H1 (cell line): ENCODE measurements at regions not wholly inside any gene's neighbourhood (a gene's known extent, or its start where the extent isn't known, plus 50 kb on each side); places are given as distances from the start of the nearest gene placed in this dataset.

Experiments used
- CTCF ChIA-PET: fragments of 300-600 bp; sonication (Branson Sonifier 250); formaldehyde crosslinking; loops from one replicate; lab custom pipeline; 2021; ENCODE audit not compliant: partially characterized antibody; lab: Charles Lee
- POLR2A ChIA-PET: fragments of 300-600 bp; sonication (Branson Sonifier 250); formaldehyde crosslinking; loops from one replicate; lab custom pipeline; 2021; ENCODE audit warnings: inconsistent platforms; ENCODE audit not compliant: partially characterized antibody; lab: Charles Lee
- DNase-seq, 2 experiments: peaks; one replicate each; pipeline versions ENCODE4 v3.0.0 to v3.0.0-alpha.2; 2010 to 2022; ENCODE audit warnings: low spot score in 2 of 2, low read depth in 1 of 2, mixed read lengths in 1 of 2
- FAIRE-seq: peaks from 2 replicates; lab custom pipeline; 2011; peaks lifted over from hg19 to GRCh38; lab: Jason Lieb, UNC
- H2AFZ ChIP-seq: 2 replicates; pipeline ENCODE4 v1.8.1; 2012; ENCODE audit warnings: low read length, inconsistent platforms
- H2AK5ac ChIP-seq: 2 replicates; pipeline ENCODE4 v1.6.1; 2013; ENCODE audit warnings: low read depth, low read length
- H2BK120ac ChIP-seq: replicated peaks from 2 replicates; pipeline ENCODE3; 2013; ENCODE audit warnings: low read depth, low read length, inconsistent platforms
- H2BK12ac ChIP-seq: 2 replicates; pipeline ENCODE4 v1.6.1; 2013; ENCODE audit warnings: low read depth, low read length
- H2BK15ac ChIP-seq: 2 replicates; pipeline ENCODE4 v1.6.1; 2013; ENCODE audit warnings: low read length
- H2BK20ac ChIP-seq: 2 replicates; pipeline ENCODE4 v1.6.1; 2013; ENCODE audit warnings: low read length
- H2BK5ac ChIP-seq: 2 replicates; pipeline ENCODE4 v1.6.1; 2013; ENCODE audit warnings: low read depth, low read length
- H3K14ac ChIP-seq: 2 replicates; pipeline ENCODE4 v1.6.1; 2013; ENCODE audit warnings: inconsistent platforms; ENCODE audit not compliant: insufficient read length
- H3K18ac ChIP-seq: 2 replicates; pipeline ENCODE4 v1.6.1; 2013; ENCODE audit warnings: low read length; ENCODE audit errors: extremely low read depth
- H3K23ac ChIP-seq: 2 replicates; pipeline ENCODE4 v1.6.1; 2013; ENCODE audit warnings: inconsistent platforms; ENCODE audit not compliant: insufficient read length
- H3K23me2 ChIP-seq: 2 replicates; pipeline ENCODE4 v1.6.1; 2013; ENCODE audit warnings: low read depth, low read length
- H3K27ac ChIP-seq: 2 replicates; pipeline ENCODE4 v1.6.1; 2011; ENCODE audit warnings: low read depth, low read length, inconsistent platforms
- H3K27me3 ChIP-seq, 4 experiments: replicated peaks in 1 of 4; 1 replicate in 1 of 4; 2 replicates in 3 of 4; pipeline versions ENCODE4 v1.6.1 to v1.8.1; 2011 to 2013; ENCODE audit warnings: low read length in 3 of 4, mild to moderate bottlenecking in 3 of 4, inconsistent platforms in 2 of 4, mixed read lengths in 2 of 4, moderate library complexity in 1 of 4; ENCODE audit not compliant: control insufficient read depth in 3 of 4, insufficient read depth in 3 of 4; ENCODE audit errors: extremely low read depth in 1 of 4
- H3K36me3 ChIP-seq, 4 experiments: 2 replicates each; pipeline versions ENCODE4 v1.6.1 to v1.8.1; 2011 to 2013; ENCODE audit warnings: mild to moderate bottlenecking in 4 of 4, low read length in 3 of 4, moderate library complexity in 2 of 4, control low read depth in 1 of 4, inconsistent platforms in 1 of 4; ENCODE audit not compliant: insufficient read depth in 4 of 4, control insufficient read depth in 2 of 4
- H3K4ac ChIP-seq: replicated peaks from 2 replicates; pipeline ENCODE3; 2013; ENCODE audit warnings: low read length, low read depth, mixed read lengths, inconsistent platforms; ENCODE audit not compliant: insufficient read length
- H3K4me1 ChIP-seq, 4 experiments: replicated peaks in 1 of 4; 1 replicate in 1 of 4; 2 replicates in 3 of 4; pipeline versions ENCODE4 v1.6.1 to v1.8.1; 2011 to 2013; ENCODE audit warnings: low read length in 3 of 4, inconsistent platforms in 2 of 4, mixed read lengths in 1 of 4; ENCODE audit not compliant: insufficient read depth in 4 of 4, control insufficient read depth in 3 of 4
- H3K4me2 ChIP-seq, 2 experiments: 2 replicates each; pipeline versions ENCODE4 v1.6.1 to v1.8.1; 2011 to 2013; ENCODE audit warnings: low read depth in 2 of 2, low read length in 2 of 2, control low read depth in 1 of 2, inconsistent platforms in 1 of 2, mild to moderate bottlenecking in 1 of 2; ENCODE audit not compliant: insufficient read depth in 1 of 2
- H3K4me3 ChIP-seq, 4 experiments: fragments of 200-600, 300-600 bp in 1 of 4; sonication (generic), shearing (Covaris generic), sonication (Bioruptor Twin) in 1 of 4; 2 replicates each; pipeline versions ENCODE4 v1.5.1 to v1.8.1; 2011 to 2016; ENCODE audit warnings: low read length in 4 of 4, low read depth in 3 of 4, control low read depth in 2 of 4, inconsistent platforms in 2 of 4, mild to moderate bottlenecking in 2 of 4, mixed read lengths in 1 of 4, moderate library complexity in 1 of 4; ENCODE audit not compliant: insufficient read depth in 2 of 4; ENCODE audit errors: extremely low read depth in 1 of 4
- H3K56ac ChIP-seq: replicated peaks from 2 replicates; pipeline ENCODE3; 2013; ENCODE audit warnings: low read depth, mild to moderate bottlenecking, mixed read lengths, low read length, inconsistent platforms; ENCODE audit not compliant: insufficient read length
- H3K79me1 ChIP-seq: 2 replicates; pipeline ENCODE4 v1.6.1; 2013; ENCODE audit warnings: low read depth, low read length, control low read depth
- H3K79me2 ChIP-seq, 2 experiments: 2 replicates each; pipeline versions ENCODE4 v1.6.1 to v1.8.1; 2012 to 2013; ENCODE audit warnings: low read length in 2 of 2, mild to moderate bottlenecking in 2 of 2, inconsistent platforms in 1 of 2; ENCODE audit not compliant: insufficient read depth in 2 of 2, control insufficient read depth in 1 of 2
- H3K9ac ChIP-seq, 4 experiments: replicated peaks in 1 of 4; 1 replicate in 1 of 4; 2 replicates in 3 of 4; pipeline versions ENCODE4 v1.6.1 to v1.8.1; 2011 to 2013; ENCODE audit warnings: low read depth in 3 of 4, low read length in 3 of 4, control low read depth in 2 of 4, mild to moderate bottlenecking in 2 of 4, moderate library complexity in 2 of 4, inconsistent platforms in 1 of 4; ENCODE audit errors: extremely low read depth in 1 of 4
- H3K9me3 ChIP-seq, 2 experiments: 2 replicates each; pipeline versions ENCODE4 v1.6.1 to v1.8.1; 2012 to 2013; ENCODE audit warnings: mild to moderate bottlenecking in 2 of 2, moderate library complexity in 2 of 2, control low read depth in 1 of 2, inconsistent platforms in 1 of 2, low read depth in 1 of 2, low read length in 1 of 2, mixed read lengths in 1 of 2; ENCODE audit not compliant: insufficient read depth in 2 of 2
- H4K20me1 ChIP-seq, 2 experiments: replicated peaks in 1 of 2; 2 replicates each; pipeline versions ENCODE3 to v1.8.1; 2011 to 2013; ENCODE audit warnings: inconsistent platforms in 2 of 2, low read length in 2 of 2, mild to moderate bottlenecking in 1 of 2; ENCODE audit not compliant: insufficient read depth in 2 of 2, control insufficient read depth in 1 of 2
- H4K5ac ChIP-seq: 2 replicates; pipeline ENCODE4 v1.6.1; 2013; ENCODE audit warnings: low read length, low read depth, mixed read lengths, inconsistent platforms; ENCODE audit not compliant: insufficient read length
- H4K8ac ChIP-seq: 2 replicates; pipeline ENCODE4 v1.8.0; 2013; ENCODE audit warnings: mild to moderate bottlenecking, moderate library complexity, low read length, inconsistent platforms; ENCODE audit not compliant: insufficient read depth; ENCODE audit errors: extremely low read depth
- H4K91ac ChIP-seq: replicated peaks from 2 replicates; pipeline ENCODE3; 2013; ENCODE audit warnings: low read length, mixed read lengths, inconsistent platforms; ENCODE audit not compliant: insufficient read length
- ATF2 ChIP-seq: IDR thresholded peaks from 2 replicates; pipeline ENCODE4 v1.6.1; 2012; ENCODE audit warnings: low read length, inconsistent platforms
- BCL11A ChIP-seq, 2 experiments: IDR thresholded peaks; one replicate each; pipeline ENCODE4 v1.6.1; 2011; ENCODE audit warnings: low read depth in 2 of 2, low read length in 2 of 2, mild to moderate bottlenecking in 2 of 2
- CBX8 ChIP-seq: fragments of 300-800, 300-1000 bp; sonication (generic); IDR thresholded peaks from 2 replicates; pipeline ENCODE4 v1.7.1; 2016; ENCODE audit warnings: low read depth, low read length, borderline replicate concordance
- EZH2 ChIP-seq: fragments of 200-600 bp; sonication (generic); IDR thresholded peaks from 2 replicates; pipeline ENCODE4 v1.7.1; 2012; ENCODE audit warnings: low read depth, mild to moderate bottlenecking, moderate library complexity, low read length, inconsistent platforms; ENCODE audit not compliant: severe bottlenecking
- FOSL1 ChIP-seq: IDR thresholded peaks from 2 replicates; pipeline ENCODE4 v1.6.1; 2011; ENCODE audit warnings: mild to moderate bottlenecking, low read depth, low read length, moderate library complexity; ENCODE audit not compliant: insufficient read depth
- KDM4A ChIP-seq: IDR thresholded peaks from one replicate; pipeline ENCODE4 v1.7.1; 2012; ENCODE audit warnings: low read depth, mild to moderate bottlenecking, moderate library complexity, low read length, inconsistent platforms; ENCODE audit not compliant: severe bottlenecking
- NRF1 ChIP-seq: IDR thresholded peaks from 2 replicates; pipeline ENCODE4 v1.6.1; 2011; ENCODE audit warnings: mild to moderate bottlenecking, low read depth, low read length, improper control_type of control experiment
- RAD21 ChIP-seq, 2 experiments: IDR thresholded peaks in 1 of 2; conservative IDR thresholded peaks in 1 of 2; 2 replicates each; pipeline ENCODE4 v1.6.1; 2011; ENCODE audit warnings: low read depth in 2 of 2, low read length in 2 of 2, improper control_type of control experiment in 1 of 2, inconsistent platforms in 1 of 2, mild to moderate bottlenecking in 1 of 2, moderate library complexity in 1 of 2
- RXRA ChIP-seq: IDR thresholded peaks from 2 replicates; pipeline ENCODE4 v1.6.1; 2011; ENCODE audit warnings: low read depth, mild to moderate bottlenecking, low read length, moderate library complexity; ENCODE audit not compliant: insufficient read depth
- SIX5 ChIP-seq: IDR thresholded peaks from 2 replicates; pipeline ENCODE4 v1.6.1; 2011; ENCODE audit warnings: mild to moderate bottlenecking, low read depth, low read length
- SP1 ChIP-seq: IDR thresholded peaks from 2 replicates; pipeline ENCODE4 v1.6.1; 2011; ENCODE audit warnings: low read depth, low read length
- YY1 ChIP-seq: IDR thresholded peaks from 2 replicates; pipeline ENCODE4 v1.6.1; 2011; ENCODE audit warnings: low read depth, mild to moderate bottlenecking, low read length
- WGBS, 2 experiments: shearing (Covaris generic) in 1 of 2; methylation state at CpG; one replicate each; pipeline versions ENCODE4 v1.1.6 to v1.1.7; 2013 to 2015; ENCODE audit warnings: low lambda C conversion rate in 2 of 2, mixed read lengths in 2 of 2, inconsistent platforms in 1 of 2, low coverage in 1 of 2, missing lambda C conversion rate in 1 of 2; ENCODE audit not compliant: insufficient replicate concordance in 2 of 2, insufficient coverage in 1 of 2, insufficient read length in 1 of 2; ENCODE audit errors: extremely low coverage in 1 of 2, missing lambda C conversion rate in 1 of 2; 5-methylcytosine and 5-hydroxymethylcytosine counted together

- Histone ChIP-seq H4K5ac (no peak overlapping the region), H3K79me1 (no peaks in the 10 kb centered on the region), H3K4me3 (no peak overlapping the region), H2BK120ac (no peak overlapping the region), H2BK5ac (no peak overlapping the region), H3K27me3 (no peaks in the 10 kb centered on the region), H3K9ac (no peak overlapping the region), H3K18ac (no peak overlapping the region), H2BK12ac (no peak overlapping the region), H2AFZ (no peak overlapping the region), H3K36me3 (no peaks in the 10 kb centered on the region), H4K91ac (no peak overlapping the region), H4K20me1 (no peaks in the 10 kb centered on the region), H2AK5ac (no peak overlapping the region), H3K4me2 (no peak overlapping the region), H4K8ac (no peak overlapping the region), H3K79me2 (no peaks in the 10 kb centered on the region), H3K23ac (no peak overlapping the region), H3K4me1 (no peaks in the 10 kb centered on the region), H3K27ac (no peak overlapping the region), H3K56ac (no peak overlapping the region), H3K14ac (no peak overlapping the region), H3K9me3 (no peaks in the 10 kb centered on the region), H2BK15ac (no peak overlapping the region), H3K23me2 (no peaks in the 10 kb centered on the region), H2BK20ac (no peak overlapping the region), H3K4ac (no peak overlapping the region)
- ChIA-PET CTCF (no interaction called here), POLR2A (no interaction called here)
- no peak for DNase-seq
- TF ChIP-seq FOSL1 = no peak
- TF ChIP-seq BCL11A (IDR thresholded peaks at IDR 0.05; ENCODE audit: low read depth in 2 of 2, low read length in 2 of 2) = no peak
- TF ChIP-seq YY1 = no peak
- no peak for TF ChIP-seq SIX5
- no peak for TF ChIP-seq ATF2
- no peak for TF ChIP-seq NRF1
- TF ChIP-seq EZH2 = no peak
- no peak for TF ChIP-seq RAD21 (IDR thresholded peaks at IDR 0.05 in 1 of 2, conservative IDR thresholded peaks at IDR 0.05 in 1 of 2; ENCODE audit: low read depth in 2 of 2, low read length in 2 of 2)
- TF ChIP-seq RXRA = no peak
- TF ChIP-seq SP1 = no peak
- no peak for TF ChIP-seq CBX8
- no peak for TF ChIP-seq KDM4A
- FAIRE-seq = no peak
- WGBS, 2 experiments = 100% methylated on average over 1 of the region's 1 CpG; no CpG with 5 or more reads in 1 of the 2 experiments
Observed at GRCh38 chrX:79084923-79085322, 59.6 kb upstream of the GPR174 start.
